H1 (cell line): ENCODE measurements at regions not wholly inside any gene's neighbourhood (a gene's known extent, or its start where the extent isn't known, plus 50 kb on each side); places are given as distances from the start of the nearest gene placed in this dataset.

ENCODE experiments used
- CTCF ChIA-PET: fragments of 300-600 bp; sonication (Branson Sonifier 250); formaldehyde crosslinking; loops from one replicate; lab custom pipeline; 2021; ENCODE audit not compliant: partially characterized antibody; lab: Charles Lee
- POLR2A ChIA-PET: fragments of 300-600 bp; sonication (Branson Sonifier 250); formaldehyde crosslinking; loops from one replicate; lab custom pipeline; 2021; ENCODE audit warnings: inconsistent platforms; ENCODE audit not compliant: partially characterized antibody; lab: Charles Lee
- DNase-seq, 2 experiments: peaks; one replicate each; pipeline versions ENCODE4 v3.0.0 to v3.0.0-alpha.2; 2010 to 2022; ENCODE audit warnings: low spot score in 2 of 2, low read depth in 1 of 2, mixed read lengths in 1 of 2
- FAIRE-seq: peaks from 2 replicates; lab custom pipeline; 2011; peaks lifted over from hg19 to GRCh38; lab: Jason Lieb, UNC
- H2AFZ ChIP-seq: 2 replicates; pipeline ENCODE4 v1.8.1; 2012; ENCODE audit warnings: low read length, inconsistent platforms
- H2AK5ac ChIP-seq: 2 replicates; pipeline ENCODE4 v1.6.1; 2013; ENCODE audit warnings: low read depth, low read length
- H2BK120ac ChIP-seq: replicated peaks from 2 replicates; pipeline ENCODE3; 2013; ENCODE audit warnings: low read depth, low read length, inconsistent platforms
- H2BK12ac ChIP-seq: 2 replicates; pipeline ENCODE4 v1.6.1; 2013; ENCODE audit warnings: low read depth, low read length
- H2BK15ac ChIP-seq: 2 replicates; pipeline ENCODE4 v1.6.1; 2013; ENCODE audit warnings: low read length
- H2BK20ac ChIP-seq: 2 replicates; pipeline ENCODE4 v1.6.1; 2013; ENCODE audit warnings: low read length
- H2BK5ac ChIP-seq: 2 replicates; pipeline ENCODE4 v1.6.1; 2013; ENCODE audit warnings: low read depth, low read length
- H3K14ac ChIP-seq: 2 replicates; pipeline ENCODE4 v1.6.1; 2013; ENCODE audit warnings: inconsistent platforms; ENCODE audit not compliant: insufficient read length
- H3K18ac ChIP-seq: 2 replicates; pipeline ENCODE4 v1.6.1; 2013; ENCODE audit warnings: low read length; ENCODE audit errors: extremely low read depth
- H3K23ac ChIP-seq: 2 replicates; pipeline ENCODE4 v1.6.1; 2013; ENCODE audit warnings: inconsistent platforms; ENCODE audit not compliant: insufficient read length
- H3K23me2 ChIP-seq: 2 replicates; pipeline ENCODE4 v1.6.1; 2013; ENCODE audit warnings: low read depth, low read length
- H3K27ac ChIP-seq: 2 replicates; pipeline ENCODE4 v1.6.1; 2011; ENCODE audit warnings: low read depth, low read length, inconsistent platforms
- H3K27me3 ChIP-seq, 4 experiments: replicated peaks in 1 of 4; 1 replicate in 1 of 4; 2 replicates in 3 of 4; pipeline versions ENCODE4 v1.6.1 to v1.8.1; 2011 to 2013; ENCODE audit warnings: low read length in 3 of 4, mild to moderate bottlenecking in 3 of 4, inconsistent platforms in 2 of 4, mixed read lengths in 2 of 4, moderate library complexity in 1 of 4; ENCODE audit not compliant: control insufficient read depth in 3 of 4, insufficient read depth in 3 of 4; ENCODE audit errors: extremely low read depth in 1 of 4
- H3K36me3 ChIP-seq, 4 experiments: 2 replicates each; pipeline versions ENCODE4 v1.6.1 to v1.8.1; 2011 to 2013; ENCODE audit warnings: mild to moderate bottlenecking in 4 of 4, low read length in 3 of 4, moderate library complexity in 2 of 4, control low read depth in 1 of 4, inconsistent platforms in 1 of 4; ENCODE audit not compliant: insufficient read depth in 4 of 4, control insufficient read depth in 2 of 4
- H3K4ac ChIP-seq: replicated peaks from 2 replicates; pipeline ENCODE3; 2013; ENCODE audit warnings: low read length, low read depth, mixed read lengths, inconsistent platforms; ENCODE audit not compliant: insufficient read length
- H3K4me1 ChIP-seq, 4 experiments: replicated peaks in 1 of 4; 1 replicate in 1 of 4; 2 replicates in 3 of 4; pipeline versions ENCODE4 v1.6.1 to v1.8.1; 2011 to 2013; ENCODE audit warnings: low read length in 3 of 4, inconsistent platforms in 2 of 4, mixed read lengths in 1 of 4; ENCODE audit not compliant: insufficient read depth in 4 of 4, control insufficient read depth in 3 of 4
- H3K4me2 ChIP-seq, 2 experiments: 2 replicates each; pipeline versions ENCODE4 v1.6.1 to v1.8.1; 2011 to 2013; ENCODE audit warnings: low read depth in 2 of 2, low read length in 2 of 2, control low read depth in 1 of 2, inconsistent platforms in 1 of 2, mild to moderate bottlenecking in 1 of 2; ENCODE audit not compliant: insufficient read depth in 1 of 2
- H3K4me3 ChIP-seq, 4 experiments: fragments of 200-600, 300-600 bp in 1 of 4; sonication (generic), shearing (Covaris generic), sonication (Bioruptor Twin) in 1 of 4; 2 replicates each; pipeline versions ENCODE4 v1.5.1 to v1.8.1; 2011 to 2016; ENCODE audit warnings: low read length in 4 of 4, low read depth in 3 of 4, control low read depth in 2 of 4, inconsistent platforms in 2 of 4, mild to moderate bottlenecking in 2 of 4, mixed read lengths in 1 of 4, moderate library complexity in 1 of 4; ENCODE audit not compliant: insufficient read depth in 2 of 4; ENCODE audit errors: extremely low read depth in 1 of 4
- H3K56ac ChIP-seq: replicated peaks from 2 replicates; pipeline ENCODE3; 2013; ENCODE audit warnings: low read depth, mild to moderate bottlenecking, mixed read lengths, low read length, inconsistent platforms; ENCODE audit not compliant: insufficient read length
- H3K79me1 ChIP-seq: 2 replicates; pipeline ENCODE4 v1.6.1; 2013; ENCODE audit warnings: low read depth, low read length, control low read depth
- H3K79me2 ChIP-seq, 2 experiments: 2 replicates each; pipeline versions ENCODE4 v1.6.1 to v1.8.1; 2012 to 2013; ENCODE audit warnings: low read length in 2 of 2, mild to moderate bottlenecking in 2 of 2, inconsistent platforms in 1 of 2; ENCODE audit not compliant: insufficient read depth in 2 of 2, control insufficient read depth in 1 of 2
- H3K9ac ChIP-seq, 4 experiments: replicated peaks in 1 of 4; 1 replicate in 1 of 4; 2 replicates in 3 of 4; pipeline versions ENCODE4 v1.6.1 to v1.8.1; 2011 to 2013; ENCODE audit warnings: low read depth in 3 of 4, low read length in 3 of 4, control low read depth in 2 of 4, mild to moderate bottlenecking in 2 of 4, moderate library complexity in 2 of 4, inconsistent platforms in 1 of 4; ENCODE audit errors: extremely low read depth in 1 of 4
- H3K9me3 ChIP-seq, 2 experiments: 2 replicates each; pipeline versions ENCODE4 v1.6.1 to v1.8.1; 2012 to 2013; ENCODE audit warnings: mild to moderate bottlenecking in 2 of 2, moderate library complexity in 2 of 2, control low read depth in 1 of 2, inconsistent platforms in 1 of 2, low read depth in 1 of 2, low read length in 1 of 2, mixed read lengths in 1 of 2; ENCODE audit not compliant: insufficient read depth in 2 of 2
- H4K20me1 ChIP-seq, 2 experiments: replicated peaks in 1 of 2; 2 replicates each; pipeline versions ENCODE3 to v1.8.1; 2011 to 2013; ENCODE audit warnings: inconsistent platforms in 2 of 2, low read length in 2 of 2, mild to moderate bottlenecking in 1 of 2; ENCODE audit not compliant: insufficient read depth in 2 of 2, control insufficient read depth in 1 of 2
- H4K5ac ChIP-seq: 2 replicates; pipeline ENCODE4 v1.6.1; 2013; ENCODE audit warnings: low read length, low read depth, mixed read lengths, inconsistent platforms; ENCODE audit not compliant: insufficient read length
- H4K8ac ChIP-seq: 2 replicates; pipeline ENCODE4 v1.8.0; 2013; ENCODE audit warnings: mild to moderate bottlenecking, moderate library complexity, low read length, inconsistent platforms; ENCODE audit not compliant: insufficient read depth; ENCODE audit errors: extremely low read depth
- H4K91ac ChIP-seq: replicated peaks from 2 replicates; pipeline ENCODE3; 2013; ENCODE audit warnings: low read length, mixed read lengths, inconsistent platforms; ENCODE audit not compliant: insufficient read length
- BACH1 ChIP-seq: IDR thresholded peaks from 2 replicates; pipeline ENCODE4 v1.6.1; 2012; ENCODE audit warnings: low read length, improper control_type of control experiment
- CREB1 ChIP-seq: IDR thresholded peaks from 2 replicates; pipeline ENCODE4 v1.6.1; 2012; ENCODE audit warnings: inconsistent platforms
- JUN ChIP-seq: IDR thresholded peaks from 2 replicates; pipeline ENCODE4 v1.6.1; 2011; ENCODE audit warnings: low read depth, mild to moderate bottlenecking, improper control_type of control experiment, low read length
- POLR2A ChIP-seq, 2 experiments: IDR thresholded peaks; 1 replicate in 1 of 2; 2 replicates in 1 of 2; pipeline ENCODE4 v1.6.1; 2011; ENCODE audit warnings: low read depth in 2 of 2, low read length in 2 of 2, mild to moderate bottlenecking in 2 of 2; ENCODE audit errors: control extremely low read depth in 1 of 2
- WGBS, 2 experiments: shearing (Covaris generic) in 1 of 2; methylation state at CpG; one replicate each; pipeline versions ENCODE4 v1.1.6 to v1.1.7; 2013 to 2015; ENCODE audit warnings: low lambda C conversion rate in 2 of 2, mixed read lengths in 2 of 2, inconsistent platforms in 1 of 2, low coverage in 1 of 2, missing lambda C conversion rate in 1 of 2; ENCODE audit not compliant: insufficient replicate concordance in 2 of 2, insufficient coverage in 1 of 2, insufficient read length in 1 of 2; ENCODE audit errors: extremely low coverage in 1 of 2, missing lambda C conversion rate in 1 of 2; 5-methylcytosine and 5-hydroxymethylcytosine counted together

DNA sequence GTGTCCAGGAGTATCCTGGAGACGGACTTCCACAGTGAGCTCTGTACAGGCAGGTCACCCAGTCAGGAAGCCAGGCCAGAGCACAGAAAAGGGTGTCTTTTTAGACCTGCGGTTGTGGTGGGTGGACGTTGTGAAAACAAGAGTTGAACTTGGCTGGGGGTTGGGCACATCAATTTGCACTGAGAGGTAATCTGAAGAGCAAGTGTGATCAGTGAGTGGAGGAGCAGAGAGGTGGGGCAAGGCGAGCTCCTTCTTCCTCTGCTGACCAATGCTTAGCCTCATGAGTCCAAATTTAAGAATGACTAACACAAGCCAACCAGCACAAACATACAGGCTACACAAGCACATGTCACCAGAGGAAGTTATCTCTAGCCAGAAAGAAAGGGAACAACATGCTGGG, 310.8 kb downstream of the TCERG1L start:
- H3K18ac ChIP-seq: peak overlapping the region; percentile 72
- peak overlapping the region; percentile 93; the same call in 1 of the 2 replicates for H2BK12ac ChIP-seq
- ChIA-PET CTCF (interaction anchor here (0.9 kb wide), 2 partner anchors 84 to 316 kb away, joined by 3 to 5 read pairs; no protein-coding TSS in a partner anchor), POLR2A (interaction anchor here (0.9 to 1.2 kb wide), 2 partner anchors 16 to 48 kb away, joined by 3 read pairs; no protein-coding TSS in a partner anchor)
- H3K79me1 ChIP-seq: no peaks in the 10 kb centered on the region
- peaks cover 0 to 2% of the 10 kb centered on the region in 2 experiments; a peak in 1 of 4 replicates for H3K9me3 ChIP-seq
- no peaks in the 10 kb centered on the region for H3K36me3 ChIP-seq
- no peak overlapping the region for H3K14ac ChIP-seq
- no peak overlapping the region for H3K4me3 ChIP-seq
- peaks cover 6 to 21% (median 15%) of the 10 kb centered on the region in 4 experiments for H3K4me1 ChIP-seq
- H3K27me3 ChIP-seq: 0 out of 7 replicates have a peak, but pooled peaks cover 0 to 2% (median 0%) of the 10 kb centered on the region in 4 experiments
- no peaks in the 10 kb centered on the region for H3K23me2 ChIP-seq
- peak overlapping the region; percentile 32; the same call in 1 of the 2 replicates for H2AK5ac ChIP-seq
- TF ChIP-seq CREB1: no peak
- no peak for TF ChIP-seq BACH1
- TF ChIP-seq JUN: no peak
- TF ChIP-seq POLR2A (IDR thresholded peaks at IDR 0.05; ENCODE audit: control extremely low read depth in 1 of 2, low read depth in 2 of 2, low read length in 2 of 2): no peak
- no peak overlapping the region for H4K5ac ChIP-seq
- H2BK5ac ChIP-seq: peak overlapping the region; percentile 47; the same call in 1 of the 2 replicates
- H3K23ac ChIP-seq: no peak overlapping the region
- H2BK20ac ChIP-seq: peak overlapping the region; percentile 93; the same call in 1 of the 2 replicates
- no peak overlapping the region for H3K27ac ChIP-seq
- H3K79me2 ChIP-seq: no peaks in the 10 kb centered on the region
- peak overlapping the region; percentile 63 for H2BK120ac ChIP-seq
- no peak overlapping the region for H2AFZ ChIP-seq
- H4K8ac ChIP-seq: no peak overlapping the region; the same call in 1 of the 2 replicates
- peak overlapping the region; percentile 71 for H4K91ac ChIP-seq
- no peaks in the 10 kb centered on the region for H4K20me1 ChIP-seq
- no peak for FAIRE-seq
- DNase-seq: peak in 1 of 2 experiments; percentile 27
- 80% methylated on average over 4 of the region's 4 CpGs; no CpG with 5 or more reads in 1 of the 2 experiments for WGBS, 2 experiments
- no peak overlapping the region for H2BK15ac ChIP-seq
- no peak overlapping the region for H3K4ac ChIP-seq
- H3K56ac ChIP-seq: no peak overlapping the region
- no peak overlapping the region for H3K9ac ChIP-seq
- no peak overlapping the region for H3K4me2 ChIP-seq
